Small intestine (tissue), 7 donors: ENCODE measurements at regions not wholly inside any gene's neighbourhood (a gene's known extent, or its start where the extent isn't known, plus 50 kb on each side); places are given as distances from the start of the nearest gene placed in this dataset.
"Not testable (repeated sequence)": the region's sequence is repeated elsewhere in the genome, so short reads cannot be mapped to it uniquely, and the experiment has no call there.

Experiments
- DNase-seq, 2 donors: peaks; one replicate each; pipeline versions ENCODE4 v3.0.0 to v3.0.0-alpha.2; 2013
- FAIRE-seq: peaks from 2 replicates; lab custom pipeline; 2012; peaks lifted over from hg19 to GRCh38; lab: Jason Lieb, UNC
- H3K27ac ChIP-seq, 3 donors: one replicate each; pipeline ENCODE4 v1.5.1; 2013; ENCODE audit warnings: low read length in 2 of 3, mild to moderate bottlenecking in 2 of 3, control low read depth in 1 of 3, inconsistent platforms in 1 of 3, low read depth in 1 of 3, moderate library complexity in 1 of 3
- H3K27me3 ChIP-seq, 3 donors: one replicate each; pipeline ENCODE4 v1.6.1; 2013; ENCODE audit warnings: low read length in 3 of 3, inconsistent platforms in 1 of 3; ENCODE audit not compliant: control insufficient read depth in 3 of 3, insufficient read depth in 3 of 3
- H3K36me3 ChIP-seq, 3 donors: one replicate each; pipeline ENCODE4 v1.6.1; 2013; ENCODE audit warnings: low read length in 3 of 3, inconsistent platforms in 1 of 3, low read depth in 1 of 3, mild to moderate bottlenecking in 1 of 3, moderate library complexity in 1 of 3; ENCODE audit not compliant: control insufficient read depth in 3 of 3, insufficient read depth in 2 of 3
- H3K4me1 ChIP-seq, 3 donors: one replicate each; pipeline ENCODE4 v1.6.1; 2013; ENCODE audit warnings: low read length in 2 of 3, inconsistent platforms in 1 of 3, low read depth in 1 of 3, mild to moderate bottlenecking in 1 of 3, moderate library complexity in 1 of 3; ENCODE audit not compliant: control insufficient read depth in 3 of 3, insufficient read depth in 2 of 3
- H3K4me3 ChIP-seq, 3 donors: one replicate each; pipeline ENCODE4 v1.5.1; 2013; ENCODE audit warnings: low read length in 3 of 3, control low read depth in 1 of 3, inconsistent platforms in 1 of 3, low read depth in 1 of 3, mild to moderate bottlenecking in 1 of 3, moderate library complexity in 1 of 3
- H3K9me3 ChIP-seq, 2 donors: one replicate each; pipeline ENCODE4 v1.6.1; 2013; ENCODE audit warnings: low read depth in 1 of 2, low read length in 1 of 2; ENCODE audit not compliant: control insufficient read depth in 2 of 2, insufficient read depth in 1 of 2
- WGBS, 3 donors: extraction: QIAGEN DNeasy Blood & Tissue Kit; methylation state at CpG; one replicate each; pipeline ENCODE4 v1.1.7; 2013; 5-methylcytosine and 5-hydroxymethylcytosine counted together
- donor health status: healthy with polysubstance abuse.
- donor health status: control.
- donor health status: control.
- donor health status: Bipolar disorder and iron deficiency.
- donor health status: healthy.

- no peaks in the 10 kb centered on the region for H3K36me3 ChIP-seq
- no peaks in the 10 kb centered on the region for H3K9me3 ChIP-seq
- no peaks in the 10 kb centered on the region for H3K4me1 ChIP-seq
- no peaks in the 10 kb centered on the region for H3K27me3 ChIP-seq
- 74 to 86% (median 80%) methylated on average over 5 of the region's 5 CpGs for WGBS, 3 donors
- FAIRE-seq (no peak), DNase-seq (no peak)
- no peak overlapping the region for H3K4me3 ChIP-seq
- H3K27ac ChIP-seq, result no peak overlapping the region
Observed at GRCh38 chr3:182007441-182007840, 295.7 kb downstream of the SOX2 start.

- DNase-seq (no peak), FAIRE-seq (no peak)
- Histone ChIP-seq H3K36me3 (no peaks in the 10 kb centered on the region), H3K4me1 (no peaks in the 10 kb centered on the region), H3K27me3 (no peaks in the 10 kb centered on the region), H3K27ac (no peak overlapping the region), H3K9me3 (no peaks in the 10 kb centered on the region), H3K4me3 (no peak overlapping the region)
- WGBS, 3 donors, result 77 to 93% (median 84%) methylated on average over 2 of the region's 2 CpGs
Observed at GRCh38 chr3:182018361-182018760, 306.6 kb downstream of the SOX2 start.

GRCh38 chr3:182019926-182020325 lies 308.2 kb downstream of the SOX2 start:
- no peak overlapping the region for H3K4me3 ChIP-seq
- no peak for DNase-seq
- 13 to 66% (median 46%) methylated on average over 1 of the region's 1 CpG for WGBS, 3 donors
- FAIRE-seq, result no peak
- H3K4me1 ChIP-seq, result no peaks in the 10 kb centered on the region
- H3K27ac ChIP-seq, result no peak overlapping the region
- H3K9me3 ChIP-seq, result no peaks in the 10 kb centered on the region
- no peaks in the 10 kb centered on the region for H3K27me3 ChIP-seq
- H3K36me3 ChIP-seq, result no peaks in the 10 kb centered on the region

GRCh38 chr3:182023843-182024242 lies 312.1 kb downstream of the SOX2 start:
- Histone ChIP-seq H3K4me3 (no peak overlapping the region), H3K36me3 (no peaks in the 10 kb centered on the region), H3K27me3 (peaks cover 0 to 3% (median 0%) of the 10 kb centered on the region in 3 donors), H3K4me1 (no peaks in the 10 kb centered on the region), H3K9me3 (no peaks in the 10 kb centered on the region), H3K27ac (no peak overlapping the region)
- DNase-seq (no peak), FAIRE-seq (no peak)
- 53 to 66% (median 56%) methylated on average over 2 of the region's 2 CpGs for WGBS, 3 donors

GRCh38 chr3:182027366-182027765 lies 315.6 kb downstream of the SOX2 start:
- no peaks in the 10 kb centered on the region for H3K36me3 ChIP-seq
- DNase-seq, result no peak
- no peaks in the 10 kb centered on the region for H3K9me3 ChIP-seq
- no peak for FAIRE-seq
- WGBS, 3 donors, result 73 to 97% (median 79%) methylated on average over 1 of the region's 1 CpG
- peaks cover 0 to 3% (median 0%) of the 10 kb centered on the region in 3 donors for H3K27me3 ChIP-seq
- no peak overlapping the region for H3K4me3 ChIP-seq
- H3K27ac ChIP-seq, result no peak overlapping the region
- H3K4me1 ChIP-seq, result no peaks in the 10 kb centered on the region

- FAIRE-seq, result no peak
Observed at GRCh38 chr3:182028081-182028480, 316.4 kb downstream of the SOX2 start.

GRCh38 chr3:182034231-182034630 lies 322.5 kb downstream of the SOX2 start:
- not testable (repeated sequence) for H3K27me3 ChIP-seq, H3K36me3 ChIP-seq, H3K4me3 ChIP-seq, H3K27ac ChIP-seq, H3K9me3 ChIP-seq, FAIRE-seq, H3K4me1 ChIP-seq, DNase-seq
- 56 to 71% (median 67%) methylated on average over 1 of the region's 1 CpG for whole genome bisulfite sequencing, 3 donors

More at GRCh38 chr3:182028081-182028480, 316.4 kb downstream of the SOX2 start:
- H3K27me3 ChIP-seq, result peaks cover 0 to 3% (median 0%) of the 10 kb centered on the region in 3 donors
- H3K27ac ChIP-seq, result no peak overlapping the region
- H3K36me3 ChIP-seq, result no peaks in the 10 kb centered on the region
- H3K9me3 ChIP-seq, result no peaks in the 10 kb centered on the region
- WGBS, 3 donors, result 77 to 88% (median 82%) methylated on average over 3 of the region's 3 CpGs
- no peak overlapping the region for H3K4me3 ChIP-seq
- DNase-seq, result no peak
- H3K4me1 ChIP-seq, result no peaks in the 10 kb centered on the region

- DNase-seq, result no peak
- Histone ChIP-seq H3K27ac (no peak overlapping the region), H3K27me3 (no peaks in the 10 kb centered on the region), H3K9me3 (peaks cover 0 to 4% of the 10 kb centered on the region in 2 donors), H3K4me3 (no peak overlapping the region), H3K4me1 (no peaks in the 10 kb centered on the region), H3K36me3 (no peaks in the 10 kb centered on the region)
- no peak for FAIRE-seq
- 66 to 71% (median 67%) methylated on average over 3 of the region's 3 CpGs for WGBS, 3 donors
Observed at GRCh38 chr3:182035324-182035723, 323.6 kb downstream of the SOX2 start.

- H3K4me3 ChIP-seq, result no peak overlapping the region
- 88 to 96% (median 90%) methylated on average over 1 of the region's 1 CpG for WGBS, 3 donors
- H3K27ac ChIP-seq, result no peak overlapping the region
- peaks cover 0 to 4% of the 10 kb centered on the region in 2 donors for H3K9me3 ChIP-seq
- H3K27me3 ChIP-seq, result no peaks in the 10 kb centered on the region
- H3K36me3 ChIP-seq, result no peaks in the 10 kb centered on the region
- no peaks in the 10 kb centered on the region for H3K4me1 ChIP-seq
- no peak for DNase-seq
- FAIRE-seq, result no peak
Observed at GRCh38 chr3:182036382-182036781, 324.7 kb downstream of the SOX2 start.
